ENCODE measurements at regions not wholly inside any gene's neighbourhood (a gene's known extent, or its start where the extent isn't known, plus 50 kb on each side); places are given as distances from the start of the nearest gene placed in this dataset.

DNA sequence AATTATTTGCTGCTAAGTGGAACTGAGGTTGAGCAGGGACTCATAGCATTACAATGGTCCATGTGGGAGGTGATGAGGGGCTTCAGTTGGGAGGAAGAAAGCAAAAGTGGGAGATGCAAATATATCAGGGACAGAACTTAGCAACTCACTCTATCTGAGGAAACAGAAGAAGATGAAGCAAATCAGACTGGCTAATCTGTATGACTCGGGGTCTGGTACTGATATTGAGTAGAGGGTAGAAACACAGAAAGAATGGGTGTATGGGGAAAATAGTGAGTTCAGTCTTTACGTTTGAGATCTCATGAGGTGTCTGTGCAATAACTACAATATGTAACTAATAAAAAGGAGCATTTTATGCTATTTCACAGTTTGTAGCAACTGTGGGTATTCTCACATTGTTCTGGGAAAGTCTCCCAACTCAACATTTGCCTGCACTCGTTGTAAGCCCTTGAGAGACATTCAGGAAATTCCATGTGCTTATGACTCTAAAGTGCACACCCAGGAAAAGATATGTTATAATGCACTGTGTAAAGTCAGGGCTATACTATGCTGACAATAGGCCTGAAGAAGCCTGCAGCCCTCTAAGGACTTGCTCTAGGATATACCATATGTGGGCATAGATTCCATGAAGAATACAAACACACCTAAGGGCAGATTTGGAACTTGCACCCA, 183.5 kb downstream of the SPRY2 start:
- TF ChIP-seq, protein P1, sequence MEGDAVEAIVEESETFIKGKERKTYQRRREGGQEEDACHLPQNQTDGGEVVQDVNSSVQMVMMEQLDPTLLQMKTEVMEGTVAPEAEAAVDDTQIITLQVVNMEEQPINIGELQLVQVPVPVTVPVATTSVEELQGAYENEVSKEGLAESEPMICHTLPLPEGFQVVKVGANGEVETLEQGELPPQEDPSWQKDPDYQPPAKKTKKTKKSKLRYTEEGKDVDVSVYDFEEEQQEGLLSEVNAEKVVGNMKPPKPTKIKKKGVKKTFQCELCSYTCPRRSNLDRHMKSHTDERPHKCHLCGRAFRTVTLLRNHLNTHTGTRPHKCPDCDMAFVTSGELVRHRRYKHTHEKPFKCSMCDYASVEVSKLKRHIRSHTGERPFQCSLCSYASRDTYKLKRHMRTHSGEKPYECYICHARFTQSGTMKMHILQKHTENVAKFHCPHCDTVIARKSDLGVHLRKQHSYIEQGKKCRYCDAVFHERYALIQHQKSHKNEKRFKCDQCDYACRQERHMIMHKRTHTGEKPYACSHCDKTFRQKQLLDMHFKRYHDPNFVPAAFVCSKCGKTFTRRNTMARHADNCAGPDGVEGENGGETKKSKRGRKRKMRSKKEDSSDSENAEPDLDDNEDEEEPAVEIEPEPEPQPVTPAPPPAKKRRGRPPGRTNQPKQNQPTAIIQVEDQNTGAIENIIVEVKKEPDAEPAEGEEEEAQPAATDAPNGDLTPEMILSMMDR (IDR thresholded peaks at IDR 0.05): no peak
- TF ChIP-seq FOXP1 (CRISPR knock-in tag; IDR thresholded peaks at IDR 0.05; ENCODE audit: borderline replicate concordance) (no peak), SP1 (CRISPR knock-in tag; conservative IDR thresholded peaks at IDR 0.05) (no peak), JUN (CRISPR knock-in tag; IDR thresholded peaks at IDR 0.05) (no peak), MYBL2 (CRISPR knock-in tag; IDR thresholded peaks at IDR 0.05) (no peak), CBFB (CRISPR knock-in tag; IDR thresholded peaks at IDR 0.05; ENCODE audit: low read depth) (no peak), NFE2L1 (CRISPR knock-in tag; IDR thresholded peaks at IDR 0.05) (no peak), TEAD4 (CRISPR knock-in tag; IDR thresholded peaks at IDR 0.05) (no peak)
- TF ChIP-seq, protein P2, sequence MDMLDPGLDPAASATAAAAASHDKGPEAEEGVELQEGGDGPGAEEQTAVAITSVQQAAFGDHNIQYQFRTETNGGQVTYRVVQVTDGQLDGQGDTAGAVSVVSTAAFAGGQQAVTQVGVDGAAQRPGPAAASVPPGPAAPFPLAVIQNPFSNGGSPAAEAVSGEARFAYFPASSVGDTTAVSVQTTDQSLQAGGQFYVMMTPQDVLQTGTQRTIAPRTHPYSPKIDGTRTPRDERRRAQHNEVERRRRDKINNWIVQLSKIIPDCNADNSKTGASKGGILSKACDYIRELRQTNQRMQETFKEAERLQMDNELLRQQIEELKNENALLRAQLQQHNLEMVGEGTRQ (CRISPR knock-in tag; IDR thresholded peaks at IDR 0.05): no peak
- TF ChIP-seq, protein P3, sequence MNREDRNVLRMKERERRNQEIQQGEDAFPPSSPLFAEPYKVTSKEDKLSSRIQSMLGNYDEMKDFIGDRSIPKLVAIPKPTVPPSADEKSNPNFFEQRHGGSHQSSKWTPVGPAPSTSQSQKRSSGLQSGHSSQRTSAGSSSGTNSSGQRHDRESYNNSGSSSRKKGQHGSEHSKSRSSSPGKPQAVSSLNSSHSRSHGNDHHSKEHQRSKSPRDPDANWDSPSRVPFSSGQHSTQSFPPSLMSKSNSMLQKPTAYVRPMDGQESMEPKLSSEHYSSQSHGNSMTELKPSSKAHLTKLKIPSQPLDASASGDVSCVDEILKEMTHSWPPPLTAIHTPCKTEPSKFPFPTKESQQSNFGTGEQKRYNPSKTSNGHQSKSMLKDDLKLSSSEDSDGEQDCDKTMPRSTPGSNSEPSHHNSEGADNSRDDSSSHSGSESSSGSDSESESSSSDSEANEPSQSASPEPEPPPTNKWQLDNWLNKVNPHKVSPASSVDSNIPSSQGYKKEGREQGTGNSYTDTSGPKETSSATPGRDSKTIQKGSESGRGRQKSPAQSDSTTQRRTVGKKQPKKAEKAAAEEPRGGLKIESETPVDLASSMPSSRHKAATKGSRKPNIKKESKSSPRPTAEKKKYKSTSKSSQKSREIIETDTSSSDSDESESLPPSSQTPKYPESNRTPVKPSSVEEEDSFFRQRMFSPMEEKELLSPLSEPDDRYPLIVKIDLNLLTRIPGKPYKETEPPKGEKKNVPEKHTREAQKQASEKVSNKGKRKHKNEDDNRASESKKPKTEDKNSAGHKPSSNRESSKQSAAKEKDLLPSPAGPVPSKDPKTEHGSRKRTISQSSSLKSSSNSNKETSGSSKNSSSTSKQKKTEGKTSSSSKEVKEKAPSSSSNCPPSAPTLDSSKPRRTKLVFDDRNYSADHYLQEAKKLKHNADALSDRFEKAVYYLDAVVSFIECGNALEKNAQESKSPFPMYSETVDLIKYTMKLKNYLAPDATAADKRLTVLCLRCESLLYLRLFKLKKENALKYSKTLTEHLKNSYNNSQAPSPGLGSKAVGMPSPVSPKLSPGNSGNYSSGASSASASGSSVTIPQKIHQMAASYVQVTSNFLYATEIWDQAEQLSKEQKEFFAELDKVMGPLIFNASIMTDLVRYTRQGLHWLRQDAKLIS (CRISPR knock-in tag; IDR thresholded peaks at IDR 0.05; ENCODE audit: borderline replicate concordance): no peak
- TF ChIP-seq, protein P4, sequence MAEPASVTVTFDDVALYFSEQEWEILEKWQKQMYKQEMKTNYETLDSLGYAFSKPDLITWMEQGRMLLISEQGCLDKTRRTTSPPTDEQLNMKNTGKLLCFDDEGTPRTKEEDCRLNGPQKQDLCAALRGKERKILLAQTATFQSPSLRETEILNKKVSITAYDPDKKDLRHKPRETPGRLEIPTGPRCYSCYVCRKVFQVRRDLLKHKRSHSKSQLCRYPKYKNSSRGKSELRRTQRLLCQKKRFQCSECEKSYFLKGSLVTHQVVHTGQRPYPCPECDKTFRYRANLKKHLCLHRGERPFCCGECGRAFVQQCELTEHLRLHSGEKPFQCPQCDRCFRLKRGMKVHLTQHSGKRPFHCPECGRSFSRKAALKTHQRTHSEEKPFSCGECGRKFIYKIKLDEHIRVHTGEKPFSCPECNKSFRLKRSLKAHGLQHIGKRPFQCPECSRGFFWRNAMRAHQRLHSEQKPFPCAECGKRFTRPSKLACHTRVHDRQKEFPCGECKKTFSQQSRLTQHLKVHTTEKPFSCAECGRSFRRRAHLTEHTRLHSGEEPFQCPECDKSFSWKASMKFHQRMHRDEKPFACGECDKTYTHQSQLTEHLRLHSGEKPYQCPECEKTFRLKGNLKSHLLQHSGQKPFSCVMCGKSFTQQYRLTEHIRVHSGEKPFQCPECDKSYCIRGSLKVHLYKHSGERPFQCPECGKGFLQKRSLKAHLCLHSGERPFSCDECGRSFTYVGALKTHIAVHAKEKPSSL (CRISPR knock-in tag; conservative IDR thresholded peaks at IDR 0.05): no peak
- TF ChIP-seq, protein P5, sequence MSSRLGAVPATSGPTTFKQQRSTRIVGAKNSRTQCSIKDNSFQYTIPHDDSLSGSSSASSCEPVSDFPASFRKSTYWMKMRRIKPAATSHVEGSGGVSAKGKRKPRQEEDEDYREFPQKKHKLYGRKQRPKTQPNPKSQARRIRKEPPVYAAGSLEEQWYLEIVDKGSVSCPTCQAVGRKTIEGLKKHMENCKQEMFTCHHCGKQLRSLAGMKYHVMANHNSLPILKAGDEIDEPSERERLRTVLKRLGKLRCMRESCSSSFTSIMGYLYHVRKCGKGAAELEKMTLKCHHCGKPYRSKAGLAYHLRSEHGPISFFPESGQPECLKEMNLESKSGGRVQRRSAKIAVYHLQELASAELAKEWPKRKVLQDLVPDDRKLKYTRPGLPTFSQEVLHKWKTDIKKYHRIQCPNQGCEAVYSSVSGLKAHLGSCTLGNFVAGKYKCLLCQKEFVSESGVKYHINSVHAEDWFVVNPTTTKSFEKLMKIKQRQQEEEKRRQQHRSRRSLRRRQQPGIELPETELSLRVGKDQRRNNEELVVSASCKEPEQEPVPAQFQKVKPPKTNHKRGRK (CRISPR knock-in tag; IDR thresholded peaks at IDR 0.05; ENCODE audit: borderline replicate concordance): no peak
- TF ChIP-seq, protein P6, sequence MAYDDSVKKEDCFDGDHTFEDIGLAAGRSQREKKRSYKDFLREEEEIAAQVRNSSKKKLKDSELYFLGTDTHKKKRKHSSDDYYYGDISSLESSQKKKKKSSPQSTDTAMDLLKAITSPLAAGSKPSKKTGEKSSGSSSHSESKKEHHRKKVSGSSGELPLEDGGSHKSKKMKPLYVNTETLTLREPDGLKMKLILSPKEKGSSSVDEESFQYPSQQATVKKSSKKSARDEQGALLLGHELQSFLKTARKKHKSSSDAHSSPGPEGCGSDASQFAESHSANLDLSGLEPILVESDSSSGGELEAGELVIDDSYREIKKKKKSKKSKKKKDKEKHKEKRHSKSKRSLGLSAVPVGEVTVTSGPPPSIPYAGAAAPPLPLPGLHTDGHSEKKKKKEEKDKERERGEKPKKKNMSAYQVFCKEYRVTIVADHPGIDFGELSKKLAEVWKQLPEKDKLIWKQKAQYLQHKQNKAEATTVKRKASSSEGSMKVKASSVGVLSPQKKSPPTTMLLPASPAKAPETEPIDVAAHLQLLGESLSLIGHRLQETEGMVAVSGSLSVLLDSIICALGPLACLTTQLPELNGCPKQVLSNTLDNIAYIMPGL (CRISPR knock-in tag; IDR thresholded peaks at IDR 0.05): no peak
